Adipocyte (in vitro differentiated cells): ENCODE measurements at regions not wholly inside any gene's neighbourhood (a gene's known extent, or its start where the extent isn't known, plus 50 kb on each side); places are given as distances from the start of the nearest gene placed in this dataset.

ENCODE experiments used
- DNase-seq: peaks from one replicate; pipeline ENCODE4 v3.0.0-alpha.2; 2015; ENCODE audit warnings: low read depth
- H3K27me3 ChIP-seq: replicated peaks from 2 replicates; pipeline ENCODE4 v1.7.0; 2013; ENCODE audit warnings: mild to moderate bottlenecking, low read length, moderate library complexity; ENCODE audit not compliant: control insufficient read depth, insufficient read depth
- H3K36me3 ChIP-seq: 2 replicates; pipeline ENCODE4 v1.7.0; 2013; ENCODE audit warnings: low read length, mild to moderate bottlenecking, moderate library complexity; ENCODE audit not compliant: control insufficient read depth, insufficient read depth, severe bottlenecking
- H3K4me1 ChIP-seq: 2 replicates; pipeline ENCODE4 v1.7.0; 2013; ENCODE audit warnings: mild to moderate bottlenecking, low read length, moderate library complexity; ENCODE audit not compliant: control insufficient read depth, insufficient read depth
- H3K4me3 ChIP-seq: 2 replicates; pipeline ENCODE4 v1.7.0; 2013; ENCODE audit warnings: mild to moderate bottlenecking, low read length, moderate library complexity
- H3K9ac ChIP-seq: 2 replicates; pipeline ENCODE4 v1.7.0; 2013; ENCODE audit warnings: mild to moderate bottlenecking, low read length, moderate library complexity
- H3K9me3 ChIP-seq: 2 replicates; pipeline ENCODE4 v1.7.0; 2013; ENCODE audit warnings: mild to moderate bottlenecking, low read length, moderate library complexity; ENCODE audit not compliant: control insufficient read depth

DNA sequence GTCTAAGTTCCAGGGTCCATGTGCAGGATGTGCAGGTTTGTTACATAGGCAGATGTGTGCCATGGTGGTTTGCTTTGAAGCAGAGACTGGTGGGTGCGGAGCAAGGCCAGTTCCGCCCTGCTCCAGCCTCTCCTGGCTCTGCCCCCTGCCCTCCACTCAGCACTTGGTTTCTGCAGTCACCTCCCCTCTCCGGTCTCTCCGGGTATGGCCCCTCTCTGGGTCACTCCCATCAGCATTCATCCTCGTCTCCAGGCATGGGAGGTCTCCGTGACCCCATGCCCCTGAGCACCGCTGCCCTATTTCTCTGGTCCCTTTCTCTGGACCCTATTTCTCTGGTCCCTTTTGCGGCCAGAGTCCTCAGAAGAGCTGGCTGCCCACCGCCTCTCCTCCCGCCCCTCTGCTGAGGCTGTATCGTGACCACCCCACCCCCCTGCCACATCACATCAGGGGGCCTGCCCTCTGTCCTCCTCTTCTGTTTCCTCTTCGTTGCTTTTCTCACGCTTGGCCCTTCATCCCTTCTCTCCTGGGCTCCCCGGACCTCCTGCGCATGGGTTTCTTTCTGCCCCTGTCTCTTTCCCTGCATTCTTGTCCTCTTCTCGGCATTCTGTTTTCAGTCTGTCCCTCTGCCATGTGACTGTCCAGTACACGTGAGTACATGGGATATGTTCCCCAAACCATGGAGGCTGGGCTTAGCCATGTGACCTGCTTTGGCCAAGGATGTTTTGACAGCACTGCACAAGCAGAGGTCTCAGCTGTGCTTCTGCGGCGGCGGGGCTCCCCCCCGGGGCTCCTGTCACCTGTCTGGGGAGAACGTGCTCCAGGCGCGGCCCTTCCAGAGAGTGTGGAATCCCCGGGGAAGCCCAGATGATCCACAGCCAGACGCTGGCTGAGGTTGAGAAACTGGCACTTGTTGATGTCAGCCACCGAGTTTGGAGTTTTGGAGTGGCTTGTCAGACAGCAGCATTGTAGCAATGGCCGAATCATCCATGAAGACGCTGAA, 54.4 kb upstream of the C1orf174 start:
- no peaks in the 10 kb centered on the region for H3K9me3 ChIP-seq
- no peaks in the 10 kb centered on the region for H3K36me3 ChIP-seq
- DNase-seq, result no peak
- no peak overlapping the region for H3K9ac ChIP-seq
- no peaks in the 10 kb centered on the region for H3K4me1 ChIP-seq
- H3K4me3 ChIP-seq, result no peak overlapping the region
- H3K27me3 ChIP-seq, result peaks cover 13% of the 10 kb centered on the region

DNA sequence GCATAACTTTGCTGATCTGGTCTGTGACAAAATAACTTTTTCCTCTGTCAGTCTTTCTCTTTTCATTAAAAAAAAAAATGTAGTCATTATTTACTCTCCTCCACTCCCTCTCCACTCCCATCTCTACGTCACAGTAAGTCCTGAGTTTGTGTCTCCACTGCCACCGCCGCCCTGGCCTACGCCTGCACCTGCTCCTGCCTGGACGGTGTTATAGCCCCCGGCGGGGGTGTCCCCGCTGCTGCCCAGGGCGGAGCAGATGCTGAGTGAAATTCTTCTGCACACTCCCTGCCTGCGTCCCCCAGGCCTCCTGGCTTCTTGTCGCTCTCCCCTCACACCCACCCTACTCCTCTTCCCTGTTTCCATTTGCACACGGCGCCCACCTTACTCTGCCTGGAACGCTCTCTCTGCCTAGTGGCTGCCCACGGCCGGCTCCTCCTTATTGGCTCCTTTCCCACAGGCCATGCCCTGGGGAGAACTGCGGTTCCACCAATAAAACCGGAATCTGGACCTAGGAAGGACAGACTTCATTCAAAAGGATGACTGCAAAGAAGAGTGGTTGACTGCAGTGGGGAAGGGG, 55.2 kb upstream of the C1orf174 start:
- no peak overlapping the region for H3K9ac ChIP-seq
- H3K9me3 ChIP-seq, result no peaks in the 10 kb centered on the region
- peaks cover 13% of the 10 kb centered on the region for H3K27me3 ChIP-seq
- DNase-seq, result no peak
- no peaks in the 10 kb centered on the region for H3K4me1 ChIP-seq
- no peak overlapping the region for H3K4me3 ChIP-seq
- H3K36me3 ChIP-seq, result no peaks in the 10 kb centered on the region

DNA sequence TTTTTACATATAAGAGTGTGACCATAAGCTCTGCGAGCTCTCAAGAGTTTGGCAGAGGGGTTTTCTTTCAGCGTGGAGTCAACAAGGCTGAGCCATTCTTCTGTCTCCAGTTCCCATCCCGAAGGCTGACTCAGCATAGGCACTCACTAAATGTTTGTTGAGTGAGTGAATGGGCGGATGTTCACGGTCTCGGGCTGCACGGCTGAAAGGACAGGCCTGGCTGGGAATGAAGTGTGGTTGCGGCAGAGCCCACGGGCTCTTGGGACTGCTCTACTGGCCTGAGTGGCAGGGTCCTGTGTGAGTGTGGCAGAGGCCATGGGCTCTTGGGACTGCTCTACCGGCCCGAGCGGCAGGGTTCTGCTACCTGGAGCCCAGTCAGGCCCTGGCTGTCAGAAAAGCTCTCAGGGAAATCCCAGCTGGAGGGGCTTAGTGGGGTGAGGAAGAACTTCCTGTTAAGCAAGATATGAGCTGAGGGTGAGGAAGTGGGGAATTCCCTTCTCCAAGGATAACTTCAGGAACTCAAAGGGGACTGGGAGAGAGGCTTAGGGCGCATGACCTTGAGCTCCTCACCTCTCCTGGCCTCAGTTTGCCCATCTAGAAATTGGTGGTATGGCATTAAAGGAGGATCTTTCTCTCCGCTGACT, 56.6 kb upstream of the C1orf174 start:
- no peaks in the 10 kb centered on the region for H3K4me1 ChIP-seq
- H3K36me3 ChIP-seq, result no peaks in the 10 kb centered on the region
- H3K4me3 ChIP-seq, result no peak overlapping the region
- peaks cover 11% of the 10 kb centered on the region for H3K27me3 ChIP-seq
- no peak for DNase-seq
- H3K9me3 ChIP-seq, result no peaks in the 10 kb centered on the region
- H3K9ac ChIP-seq, result no peak overlapping the region

DNA sequence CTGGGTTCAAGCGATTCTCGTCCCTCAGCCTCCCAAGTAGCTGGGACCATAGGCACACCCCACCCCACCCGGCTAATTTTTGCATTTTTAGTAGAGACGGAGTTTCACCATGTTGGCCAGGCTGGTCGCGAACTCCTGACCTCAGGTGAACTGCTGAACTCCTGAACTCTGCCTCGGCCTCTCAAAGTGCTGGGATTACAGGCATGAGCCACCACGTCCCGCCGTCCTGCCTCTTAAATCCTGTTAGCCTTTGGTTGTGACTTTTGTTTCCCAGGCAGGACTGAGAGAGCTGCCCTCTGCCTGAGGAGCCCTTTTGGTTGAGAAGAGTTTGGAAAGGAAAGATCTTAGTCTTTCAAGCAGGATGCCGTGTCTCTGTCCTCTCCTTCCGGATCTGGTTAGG, 59.3 kb upstream of the C1orf174 start:
- Histone ChIP-seq H3K36me3 (no peaks in the 10 kb centered on the region), H3K27me3 (peaks cover 11% of the 10 kb centered on the region), H3K4me3 (no peak overlapping the region), H3K4me1 (no peaks in the 10 kb centered on the region), H3K9me3 (no peaks in the 10 kb centered on the region), H3K9ac (no peak overlapping the region)
- DNase-seq, result no peak

DNA sequence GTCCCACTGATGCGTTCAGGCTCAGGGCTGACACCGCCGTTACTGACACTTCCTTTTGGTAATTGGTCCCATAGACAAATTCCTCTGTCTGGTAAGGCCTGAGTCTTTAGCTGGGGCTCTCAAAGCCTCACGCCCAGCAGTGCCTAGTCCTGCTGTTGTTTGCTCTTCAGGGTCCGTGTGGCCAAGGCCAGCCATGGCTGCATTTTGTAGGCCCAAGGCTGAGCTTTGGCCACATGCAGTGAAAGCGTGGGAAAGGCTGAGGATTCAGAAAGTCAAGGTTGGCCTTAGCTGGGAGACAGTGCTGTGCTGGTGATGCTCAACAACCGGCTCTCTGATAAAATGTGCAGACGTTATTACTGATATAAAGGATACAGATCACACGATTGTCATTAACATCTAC, 63.5 kb upstream of the C1orf174 start:
- Histone ChIP-seq H3K4me3 (no peak overlapping the region), H3K27me3 (no peaks in the 10 kb centered on the region), H3K4me1 (no peaks in the 10 kb centered on the region), H3K36me3 (no peaks in the 10 kb centered on the region), H3K9ac (no peak overlapping the region), H3K9me3 (no peaks in the 10 kb centered on the region)
- no peak for DNase-seq

DNA sequence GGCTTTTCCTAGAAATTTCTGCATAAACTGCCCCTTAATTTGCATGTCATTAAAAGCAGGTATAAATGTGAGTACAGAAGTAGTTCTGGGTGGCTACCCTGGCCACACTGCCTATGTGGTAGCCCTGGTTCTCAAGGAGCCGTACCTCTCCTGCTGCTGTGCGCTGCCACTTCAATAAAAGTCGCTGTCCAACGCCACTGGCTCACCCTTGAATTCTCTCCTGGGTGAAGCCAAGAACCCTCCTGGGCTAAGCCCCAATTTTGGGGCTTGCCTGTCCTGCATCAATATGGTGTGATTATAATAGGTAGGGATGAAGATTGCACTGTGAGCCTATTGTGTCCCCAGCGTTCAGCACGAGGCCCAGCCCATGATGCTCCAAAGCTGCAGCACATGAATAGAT, 65.6 kb upstream of the C1orf174 start:
- DNase-seq, result no peak
- Histone ChIP-seq H3K9me3 (no peaks in the 10 kb centered on the region), H3K4me3 (no peak overlapping the region), H3K36me3 (no peaks in the 10 kb centered on the region), H3K9ac (no peak overlapping the region), H3K27me3 (no peaks in the 10 kb centered on the region), H3K4me1 (no peaks in the 10 kb centered on the region)

DNA sequence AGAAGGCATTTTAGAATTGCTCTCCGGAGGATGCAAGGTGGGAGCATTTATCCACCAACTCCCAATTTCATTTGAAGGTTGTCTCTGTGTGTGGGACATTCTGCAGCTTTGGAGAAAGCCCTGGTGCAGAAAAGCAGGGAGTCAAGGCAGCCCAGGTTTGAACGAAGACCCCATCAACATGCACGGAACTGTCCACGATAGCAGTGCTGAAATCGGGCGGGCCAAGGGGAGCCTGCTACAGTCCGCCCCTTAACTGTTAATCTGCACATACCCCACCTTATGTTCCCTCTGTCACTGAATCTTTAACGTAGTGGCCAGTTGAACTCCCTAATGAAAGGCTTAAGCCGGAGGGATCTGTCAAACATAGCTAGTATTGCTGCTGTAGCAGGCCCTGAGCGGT, 68.8 kb upstream of the C1orf174 start:
- H3K9ac ChIP-seq, result no peak overlapping the region
- H3K27me3 ChIP-seq, result no peaks in the 10 kb centered on the region
- H3K4me1 ChIP-seq, result no peaks in the 10 kb centered on the region
- no peaks in the 10 kb centered on the region for H3K36me3 ChIP-seq
- H3K4me3 ChIP-seq, result no peak overlapping the region
- no peaks in the 10 kb centered on the region for H3K9me3 ChIP-seq
- DNase-seq, result no peak

DNA sequence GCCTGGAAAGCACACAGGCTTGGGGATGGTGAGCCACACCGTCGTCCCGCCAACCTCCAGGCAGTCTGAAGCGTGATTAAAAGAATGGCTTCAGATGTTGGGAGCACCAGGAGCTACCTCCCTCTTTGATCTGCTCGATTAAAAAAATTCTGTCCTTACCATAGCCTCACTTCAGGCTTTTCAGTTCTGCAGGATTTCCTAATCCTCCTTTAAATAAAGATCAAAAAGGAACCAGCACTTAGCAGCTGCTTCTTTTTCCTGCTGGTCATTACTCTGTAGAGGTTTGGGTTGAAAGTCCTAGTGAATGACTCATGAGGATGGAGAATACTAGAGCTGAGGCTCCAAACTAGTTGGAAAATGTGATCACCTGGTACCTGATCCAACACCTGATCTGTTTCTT, 71.9 kb upstream of the C1orf174 start:
- H3K27me3 ChIP-seq, result no peaks in the 10 kb centered on the region
- H3K36me3 ChIP-seq, result no peaks in the 10 kb centered on the region
- no peaks in the 10 kb centered on the region for H3K9me3 ChIP-seq
- no peak overlapping the region for H3K4me3 ChIP-seq
- no peak for DNase-seq
- no peak overlapping the region for H3K9ac ChIP-seq
- no peaks in the 10 kb centered on the region for H3K4me1 ChIP-seq

DNA sequence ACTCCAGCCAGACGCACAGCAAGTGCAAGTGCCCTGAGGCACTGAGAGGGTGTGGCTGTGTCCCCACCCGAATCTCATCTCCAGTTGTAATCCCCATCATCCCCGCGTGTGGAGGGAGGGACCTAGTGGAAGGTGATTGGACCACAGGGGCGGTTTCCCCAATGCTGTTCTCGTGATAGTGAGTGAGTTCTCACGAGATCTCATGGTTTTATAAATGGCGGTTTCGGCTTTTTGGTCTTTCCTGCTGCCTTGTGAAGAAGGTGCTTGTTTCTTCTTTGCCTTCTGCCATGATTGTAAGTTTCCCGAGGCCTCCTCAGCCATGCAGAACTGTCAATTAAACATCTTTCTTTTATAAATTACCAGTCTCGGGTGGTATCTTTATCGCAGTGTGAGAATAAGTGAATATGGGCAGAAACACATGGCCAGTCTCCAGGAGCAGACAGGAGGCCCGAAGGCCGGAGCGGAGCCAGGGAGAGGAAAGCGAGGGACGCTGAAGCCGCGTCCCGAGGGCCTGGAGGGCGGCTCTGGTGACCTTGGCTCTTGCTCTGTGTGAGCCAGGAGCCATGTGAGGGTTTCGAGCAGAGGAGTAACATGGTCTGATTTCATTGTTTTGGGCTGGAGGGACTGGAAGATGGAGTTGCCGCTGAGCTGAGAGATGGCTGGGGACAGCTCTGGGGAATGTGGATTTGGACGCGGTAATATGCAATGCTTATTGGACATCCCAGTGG, 76.0 kb upstream of the C1orf174 start:
- Histone ChIP-seq H3K4me3 (no peak overlapping the region), H3K36me3 (no peaks in the 10 kb centered on the region), H3K9ac (no peak overlapping the region), H3K9me3 (no peaks in the 10 kb centered on the region), H3K4me1 (no peaks in the 10 kb centered on the region), H3K27me3 (no peaks in the 10 kb centered on the region)
- DNase-seq, result no peak

DNA sequence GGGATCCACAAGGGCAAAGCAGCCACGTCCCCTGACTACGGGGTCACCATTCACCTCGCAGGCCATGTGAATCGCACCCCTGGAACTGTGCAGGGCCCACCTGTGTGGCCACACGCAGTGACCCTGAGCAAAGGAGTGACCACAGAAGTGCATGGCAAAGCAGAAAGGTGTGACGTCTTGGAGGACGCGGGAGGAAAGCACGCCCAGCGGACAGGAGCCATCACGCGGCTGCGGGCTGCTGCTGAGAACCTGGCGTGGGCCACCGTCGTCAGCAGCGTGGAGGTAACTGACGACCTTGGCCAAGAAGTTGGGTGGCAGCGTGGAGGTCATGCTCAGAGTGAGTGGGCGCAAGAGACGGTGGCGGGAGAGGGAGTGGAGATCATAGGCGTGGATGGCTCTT, 76.7 kb upstream of the C1orf174 start:
- no peak overlapping the region for H3K4me3 ChIP-seq
- H3K9ac ChIP-seq, result no peak overlapping the region
- no peaks in the 10 kb centered on the region for H3K36me3 ChIP-seq
- H3K27me3 ChIP-seq, result no peaks in the 10 kb centered on the region
- no peaks in the 10 kb centered on the region for H3K9me3 ChIP-seq
- H3K4me1 ChIP-seq, result no peaks in the 10 kb centered on the region
- DNase-seq, result no peak
